GM04503 (cell line): ENCODE measurements at regions not wholly inside any gene's neighbourhood (a gene's known extent, or its start where the extent isn't known, plus 50 kb on each side); places are given as distances from the start of the nearest gene placed in this dataset.

ENCODE experiments used
- DNase-seq: peaks from one replicate; pipeline ENCODE4 v3.0.0-alpha.2; 2012; ENCODE audit warnings: low read depth

GRCh38 chr10:62709200-62709599, 95.3 kb upstream of the ADO start:
- DNase-seq: no peak

GRCh38 chr10:62710182-62710581, 94.3 kb upstream of the ADO start:
- no peak for DNase-seq

GRCh38 chr10:62715383-62715782, 89.1 kb upstream of the ADO start:
- DNase-seq: no peak

- DNase-seq: no peak
These were observed 85.9 kb upstream of the ADO start for GRCh38 chr10:62718585-62718984.

GRCh38 chr10:62719061-62719460, 85.5 kb upstream of the ADO start:
- no peak for DNase-seq

- no peak for DNase-seq
These were observed 82.8 kb upstream of the ADO start for GRCh38 chr10:62721687-62722086.

GRCh38 chr10:62723375-62723774, 81.1 kb upstream of the ADO start:
- no peak for DNase-seq

- no peak for DNase-seq
These were observed 80.1 kb upstream of the ADO start for GRCh38 chr10:62724465-62724864.

GRCh38 chr10:62726142-62726541, 78.4 kb upstream of the ADO start:
- no peak for DNase-seq

GRCh38 chr10:62726638-62727037, 77.9 kb upstream of the ADO start:
- DNase-seq: no peak

GRCh38 chr10:62727934-62728333, 76.6 kb upstream of the ADO start:
- no peak for DNase-seq

- DNase-seq: no peak
These were observed 76.0 kb upstream of the ADO start for GRCh38 chr10:62728479-62728878.

- DNase-seq: peak; percentile 45
These were observed 71.5 kb upstream of the ADO start for GRCh38 chr10:62732841-62733653.

- no peak for DNase-seq
These were observed 70.7 kb upstream of the ADO start for GRCh38 chr10:62733654-62734293.

- no peak for DNase-seq
These were observed 69.6 kb upstream of the ADO start for GRCh38 chr10:62734781-62735463.

- DNase-seq: no peak
These were observed 68.9 kb upstream of the ADO start for GRCh38 chr10:62735464-62736167.

- DNase-seq: no peak
These were observed 68.4 kb upstream of the ADO start for GRCh38 chr10:62736168-62736546.

- peak; percentile 27 for DNase-seq
These were observed 65.6 kb upstream of the ADO start for GRCh38 chr10:62738916-62739315.

- DNase-seq: no peak
These were observed 63.4 kb upstream of the ADO start for GRCh38 chr10:62740885-62741745.

GRCh38 chr10:62741996-62742395, 62.5 kb upstream of the ADO start:
- DNase-seq: no peak

- DNase-seq: no peak
These were observed 61.9 kb upstream of the ADO start for GRCh38 chr10:62742536-62743061.
